ENCODE measurements at regions not wholly inside any gene's neighbourhood (a gene's known extent, or its start where the extent isn't known, plus 50 kb on each side); places are given as distances from the start of the nearest gene placed in this dataset.

DNA sequence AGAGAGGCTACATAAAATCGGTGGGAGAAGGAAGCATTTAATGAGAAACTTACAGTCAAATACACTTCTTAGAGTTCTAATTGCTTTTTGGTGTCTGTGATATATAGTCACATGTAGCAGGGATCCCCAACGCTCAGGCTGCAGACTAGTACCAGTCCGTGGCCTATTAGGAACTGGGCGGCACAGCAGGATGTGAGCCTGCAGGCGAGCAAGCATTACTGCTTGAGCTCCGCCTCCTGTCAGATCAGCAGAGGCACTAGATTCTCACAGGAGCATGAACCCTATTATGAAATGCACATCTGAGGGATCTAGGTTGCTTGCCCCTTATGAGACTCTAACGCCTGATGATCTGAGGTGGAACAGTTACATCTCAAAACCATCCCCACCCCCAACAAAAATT lies 158.5 kb downstream of the TANC2 start:
- POLR2A ChIA-PET = interaction anchor here (0.8 kb wide), 1 partner anchor 14 kb away, joined by 3 read pairs; no protein-coding TSS in a partner anchor
- CTCF ChIA-PET (ENCODE audit: low intra/inter-chr PET ratio) = no interaction called here
- Histone ChIP-seq H3K79me2 (ENCODE audit: control insufficient read depth, insufficient read depth, low read length) (no peaks in the 10 kb centered on the region), H3K9ac (ENCODE audit: insufficient read depth in 1 of 2, low read depth in 2 of 2, low read length in 2 of 2) (no peak overlapping the region), H3K27ac (ENCODE audit: extremely low read depth, low read depth, low read length) (no peak overlapping the region), H3K4me3 (no peak overlapping the region), H3K9me1 (ENCODE audit: control insufficient read depth, insufficient read depth, low read length) (no peaks in the 10 kb centered on the region), H2AFZ (ENCODE audit: low read depth, low read length) (no peak overlapping the region), H3K4me1 (replicated peaks in 1 of 2; ENCODE audit: control insufficient read depth in 2 of 2, insufficient read depth in 2 of 2, low read length in 2 of 2) (no peaks in the 10 kb centered on the region), H3K27me3 (ENCODE audit: control insufficient read depth in 2 of 2, insufficient read depth in 2 of 2, low read length in 2 of 2) (no peaks in the 10 kb centered on the region), H3K36me3 (ENCODE audit: control insufficient read depth, insufficient read depth, low read length) (no peaks in the 10 kb centered on the region), H3K9me3 (replicated peaks; ENCODE audit: control insufficient read depth, insufficient read depth, low read depth, low read length) (no peaks in the 10 kb centered on the region), H3K4me2 (ENCODE audit: insufficient read depth, low read length) (no peak overlapping the region), H4K20me1 (replicated peaks; ENCODE audit: control insufficient read depth, insufficient read depth, low read length) (no peaks in the 10 kb centered on the region)
- WGBS (ENCODE audit: insufficient coverage, low coverage, missing lambda C conversion rate) = 23% methylated on average over 7 of the region's 7 CpGs
- in situ Hi-C loops (cut with MboI) (no loop called here), intact Hi-C loops (cut with micrococcal nuclease) (no loop called here)
- ATAC-seq (peak; percentile 54; the same call in 2 of the 3 replicates), DNase-seq (ENCODE audit: extremely low read depth in 1 of 4, low spot score in 3 of 4) (peak in 1 of 4 experiments; percentile 12), FAIRE-seq (no peak)
- no TSS peak for BruUV-seq (replicated peaks)
- TF ChIP-seq GMEB1 (CRISPR knock-in tag; IDR thresholded peaks at IDR 0.05) = no peak
- no peak for TF ChIP-seq ZNF655 (CRISPR knock-in tag; IDR thresholded peaks at IDR 0.05)
- no peak for TF ChIP-seq RBM17 (IDR thresholded peaks at IDR 0.05; ENCODE audit: borderline replicate concordance, low read depth, low read length)
- no peak for TF ChIP-seq ZNF395 (CRISPR knock-in tag; IDR thresholded peaks at IDR 0.05)
- TF ChIP-seq NFRKB (IDR thresholded peaks at IDR 0.05; ENCODE audit: low read depth) = no peak
- TF ChIP-seq THAP7 (CRISPR knock-in tag; IDR thresholded peaks at IDR 0.05) = no peak
- no peak for TF ChIP-seq RCOR1 (IDR thresholded peaks at IDR 0.05; ENCODE audit: borderline replicate concordance in 1 of 2, low read depth in 2 of 2, low read length in 2 of 2)
- TF ChIP-seq ZNF133 (CRISPR knock-in tag; IDR thresholded peaks at IDR 0.05) = no peak
- no peak for TF ChIP-seq BRD4 (IDR thresholded peaks at IDR 0.05)
- no peak for TF ChIP-seq ZNF740 (CRISPR knock-in tag; IDR thresholded peaks at IDR 0.05)
- no peak for TF ChIP-seq ZNF740 (tag; IDR thresholded peaks at IDR 0.05)
- TF ChIP-seq ZNF12 (CRISPR knock-in tag; IDR thresholded peaks at IDR 0.05) = no peak
- TF ChIP-seq XRCC3 (IDR thresholded peaks at IDR 0.05) = no peak
- TF ChIP-seq HNRNPK (IDR thresholded peaks at IDR 0.05; ENCODE audit: low read depth, low read length, poor library complexity, severe bottlenecking) = no peak
- TF ChIP-seq POU5F1 (IDR thresholded peaks at IDR 0.05; ENCODE audit: borderline replicate concordance, low read depth, low read length, partially characterized antibody) = no peak
- no peak for TF ChIP-seq ARID3B (CRISPR knock-in tag; IDR thresholded peaks at IDR 0.05; ENCODE audit: borderline replicate concordance)
